Astrocyte of the cerebellum (primary cell): ENCODE measurements at regions not wholly inside any gene's neighbourhood (a gene's known extent, or its start where the extent isn't known, plus 50 kb on each side); places are given as distances from the start of the nearest gene placed in this dataset.

Experiments used
- DNase-seq: peaks from one replicate; pipeline ENCODE4 v3.0.0-alpha.2; 2011; ENCODE audit warnings: low read depth
- H3K4me3 ChIP-seq: 2 replicates; pipeline ENCODE4 v1.5.1; 2011; ENCODE audit warnings: mild to moderate bottlenecking, low read depth, low read length, moderate library complexity
- in situ Hi-C: cut with HindIII; loops from 2 replicates; pipeline ENCODE4 v1.10.0; 2017; ENCODE audit warnings: low sequenced_read_pairs
- TF ChIP-seq, protein P1 (sequence below): IDR thresholded peaks from 2 replicates; pipeline ENCODE4 v1.5.1; 2012; ENCODE audit warnings: low read length, low read depth, moderate library complexity, mild to moderate bottlenecking; ENCODE audit errors: missing control alignments

DNA sequence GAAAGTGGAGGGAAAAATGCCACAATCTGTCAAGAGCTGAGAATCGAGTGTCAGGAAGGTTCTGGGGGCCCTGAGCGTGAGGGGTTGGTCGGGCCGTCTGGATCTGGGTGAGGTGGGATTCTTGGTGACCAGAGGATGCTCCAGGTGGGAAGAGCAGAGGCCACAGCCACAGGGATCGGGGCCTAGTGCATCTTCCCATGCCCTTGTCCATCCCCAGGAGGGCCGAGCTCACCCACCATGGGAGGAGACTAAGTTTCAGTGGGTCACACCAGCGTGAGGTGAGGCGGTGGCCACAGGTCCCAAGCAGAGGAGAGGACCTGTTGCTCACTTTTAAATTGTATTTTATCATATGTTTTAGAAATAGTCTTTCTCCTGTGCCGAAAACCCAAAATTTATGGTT is 70.0 kb downstream of the TMEM18 start:
- TF ChIP-seq, protein P1, sequence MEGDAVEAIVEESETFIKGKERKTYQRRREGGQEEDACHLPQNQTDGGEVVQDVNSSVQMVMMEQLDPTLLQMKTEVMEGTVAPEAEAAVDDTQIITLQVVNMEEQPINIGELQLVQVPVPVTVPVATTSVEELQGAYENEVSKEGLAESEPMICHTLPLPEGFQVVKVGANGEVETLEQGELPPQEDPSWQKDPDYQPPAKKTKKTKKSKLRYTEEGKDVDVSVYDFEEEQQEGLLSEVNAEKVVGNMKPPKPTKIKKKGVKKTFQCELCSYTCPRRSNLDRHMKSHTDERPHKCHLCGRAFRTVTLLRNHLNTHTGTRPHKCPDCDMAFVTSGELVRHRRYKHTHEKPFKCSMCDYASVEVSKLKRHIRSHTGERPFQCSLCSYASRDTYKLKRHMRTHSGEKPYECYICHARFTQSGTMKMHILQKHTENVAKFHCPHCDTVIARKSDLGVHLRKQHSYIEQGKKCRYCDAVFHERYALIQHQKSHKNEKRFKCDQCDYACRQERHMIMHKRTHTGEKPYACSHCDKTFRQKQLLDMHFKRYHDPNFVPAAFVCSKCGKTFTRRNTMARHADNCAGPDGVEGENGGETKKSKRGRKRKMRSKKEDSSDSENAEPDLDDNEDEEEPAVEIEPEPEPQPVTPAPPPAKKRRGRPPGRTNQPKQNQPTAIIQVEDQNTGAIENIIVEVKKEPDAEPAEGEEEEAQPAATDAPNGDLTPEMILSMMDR, result no peak
- DNase-seq, result no peak
- in situ Hi-C loops, result no loop called here
- no peak overlapping the region for H3K4me3 ChIP-seq

DNA sequence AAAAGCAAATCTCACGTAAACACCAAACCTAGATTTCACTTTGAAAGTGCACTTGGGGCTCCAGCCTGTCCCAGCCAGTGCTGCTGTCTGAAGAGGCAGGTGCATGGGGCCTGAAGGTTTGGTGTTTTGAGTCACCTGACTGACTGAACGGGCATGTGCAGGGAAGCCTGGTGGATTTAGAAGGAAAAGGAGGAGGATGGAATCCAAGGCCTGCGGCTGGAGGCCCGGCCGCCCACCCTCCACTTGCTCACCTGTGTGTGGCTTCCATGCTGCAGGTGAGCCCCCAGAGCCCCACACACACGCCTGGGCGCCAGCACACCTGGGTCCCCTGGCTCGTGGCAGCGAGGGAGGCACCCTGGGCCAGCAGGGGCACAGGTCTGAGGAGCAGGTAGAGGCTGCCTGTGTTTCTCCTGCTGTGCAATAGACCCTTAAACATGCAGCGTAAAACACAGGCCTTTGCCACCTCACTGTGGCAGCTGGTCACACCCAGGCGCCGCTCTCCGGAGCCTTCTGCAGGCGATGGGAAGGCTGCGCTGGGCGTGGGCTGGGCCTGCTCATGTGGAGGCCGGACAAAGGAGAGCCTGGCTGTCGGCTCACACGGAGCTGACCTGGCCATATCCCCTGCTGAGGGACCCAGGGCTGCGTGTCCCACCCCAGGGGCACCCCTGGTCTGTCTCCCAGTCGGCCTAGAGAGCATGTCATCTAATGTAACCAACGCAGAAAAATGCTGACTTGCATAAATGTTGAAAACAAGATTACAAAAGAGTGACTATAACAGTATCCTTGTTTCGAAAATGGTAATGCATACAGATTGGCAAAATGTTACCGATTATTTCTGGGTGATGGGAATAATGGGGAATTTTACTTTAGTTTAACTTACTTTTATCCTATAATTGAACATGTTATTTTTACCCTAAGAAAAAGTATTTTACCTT is 71.3 kb downstream of the TMEM18 start:
- in situ Hi-C loops, result no loop called here
- no peak overlapping the region for H3K4me3 ChIP-seq
- no peak for DNase-seq
- TF ChIP-seq, protein P1, result no peak

DNA sequence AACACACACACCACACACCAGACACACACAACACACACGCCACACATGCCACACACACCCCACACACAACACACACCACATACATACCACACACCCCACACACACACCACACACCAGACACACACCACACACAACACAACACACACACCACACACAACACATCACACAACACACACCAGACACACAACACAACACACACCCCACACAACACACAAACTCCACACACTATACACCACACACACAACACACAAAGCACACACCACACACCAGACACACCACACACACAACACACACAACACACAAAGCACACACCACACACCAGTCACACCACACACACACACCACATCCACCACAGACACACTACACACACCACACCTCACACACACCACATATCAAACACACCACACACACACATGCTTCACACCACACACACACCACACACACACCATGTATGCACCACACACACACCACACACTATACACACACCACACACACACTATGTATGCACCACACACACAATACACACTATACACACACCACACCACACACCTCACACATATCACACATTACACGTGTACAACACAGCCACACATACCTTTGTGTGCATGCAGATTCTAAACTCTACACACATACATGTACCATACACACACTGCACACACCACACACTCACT is 72.2 kb downstream of the TMEM18 start:
- TF ChIP-seq, protein P1, result no peak
- H3K4me3 ChIP-seq, result no peak overlapping the region
- in situ Hi-C loops, result no loop called here
- no peak for DNase-seq

DNA sequence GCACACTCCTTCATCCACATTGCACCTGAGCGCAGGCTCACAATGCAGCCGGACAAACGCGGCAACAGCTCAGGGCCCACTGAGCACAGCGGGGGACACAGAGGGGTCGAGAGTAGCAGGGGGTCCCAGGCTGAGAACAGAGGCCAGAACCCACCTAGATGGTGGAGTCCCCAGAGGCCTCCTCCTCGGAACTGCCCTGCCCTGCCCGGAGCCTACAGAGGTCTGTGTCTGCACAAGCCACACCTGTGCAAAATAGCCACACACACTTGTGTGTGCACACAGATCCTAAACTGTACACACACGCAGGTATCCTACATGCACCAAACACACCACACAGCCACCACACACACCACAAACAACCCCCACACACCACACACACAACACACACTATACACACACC is 72.8 kb downstream of the TMEM18 start:
- no peak for DNase-seq
- TF ChIP-seq, protein P1, result no peak
- in situ Hi-C loops, result no loop called here
- no peak overlapping the region for H3K4me3 ChIP-seq

DNA sequence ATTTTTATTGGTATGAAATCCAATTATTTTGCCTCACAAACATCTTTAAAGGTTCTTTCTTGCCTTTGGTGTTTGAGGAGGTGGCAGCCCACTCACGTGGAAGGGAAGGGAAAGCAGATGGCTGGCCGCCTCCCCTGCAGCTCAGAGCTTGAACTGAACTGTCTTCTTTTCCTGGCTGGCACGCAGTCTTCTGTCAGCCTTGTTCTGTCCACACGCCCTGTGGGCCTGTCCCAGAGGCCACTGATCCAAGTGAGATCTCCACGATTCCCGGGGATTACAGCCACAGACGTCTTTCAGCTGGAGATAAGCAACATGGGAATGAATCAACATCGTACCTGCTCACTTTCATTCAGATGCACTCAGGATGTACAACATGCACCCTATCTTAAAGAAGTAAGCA is 73.3 kb downstream of the TMEM18 start:
- no peak for DNase-seq
- no peak overlapping the region for H3K4me3 ChIP-seq
- TF ChIP-seq, protein P1, result no peak
- in situ Hi-C loops, result no loop called here

DNA sequence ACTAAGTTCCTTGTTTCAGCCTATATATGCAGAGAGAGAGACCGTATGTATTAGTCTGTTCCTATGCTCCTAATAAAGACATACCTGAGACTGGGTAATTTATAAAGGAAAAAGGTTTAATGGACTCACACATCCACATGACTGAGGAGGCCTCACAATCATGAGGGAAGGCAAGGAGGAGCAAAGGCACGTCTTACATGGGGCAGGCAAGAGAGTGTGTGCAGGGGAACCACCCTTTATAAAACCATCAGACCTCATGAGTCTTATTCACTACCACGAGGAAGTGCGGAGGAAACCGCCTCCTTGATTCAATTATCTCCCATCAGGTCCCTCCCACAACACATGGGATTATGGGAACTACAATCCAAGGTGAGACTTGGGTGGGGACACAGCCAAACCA is 73.8 kb downstream of the TMEM18 start:
- DNase-seq, result no peak
- TF ChIP-seq, protein P1, result no peak
- in situ Hi-C loops, result no loop called here
- no peak overlapping the region for H3K4me3 ChIP-seq
